ENCODE measurements at regions not wholly inside any gene's neighbourhood (a gene's known extent, or its start where the extent isn't known, plus 50 kb on each side); places are given as distances from the start of the nearest gene placed in this dataset.

GRCh38 chr2:228864131-228864530, 407.0 kb downstream of the PID1 start:
- no peak for DNase-seq (ENCODE audit: low read depth in 2 of 2)

DNA sequence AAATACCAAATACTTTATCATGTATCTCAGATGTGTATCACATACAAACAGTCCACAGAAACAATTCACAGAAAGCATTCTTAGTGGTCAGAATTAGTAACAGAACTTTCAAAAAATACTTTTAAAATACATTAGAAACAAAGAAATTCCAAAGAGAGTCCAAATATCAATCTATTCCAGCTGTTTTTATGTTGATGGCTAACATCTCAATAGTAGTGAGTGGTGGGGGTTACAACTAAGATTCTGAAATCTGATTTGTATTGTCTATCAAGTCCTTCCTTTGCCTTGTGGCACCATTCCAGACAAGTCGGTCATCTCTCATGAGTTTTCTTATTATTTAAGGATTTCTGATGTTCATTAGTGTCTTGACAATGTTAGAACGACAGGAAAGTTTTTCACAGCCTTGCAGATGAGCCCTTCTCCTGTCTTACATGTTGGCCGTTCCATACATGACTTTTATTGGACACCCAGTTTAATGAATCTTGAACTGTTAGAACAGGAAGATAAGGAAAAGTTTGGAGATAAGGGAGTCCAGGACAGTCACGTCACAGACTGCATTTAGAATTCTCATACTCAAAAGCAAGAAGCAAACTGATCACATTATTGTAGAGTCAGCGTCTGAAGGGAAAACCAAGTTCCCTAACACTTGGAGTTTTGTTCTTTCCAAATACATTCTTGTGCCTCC, 410.3 kb downstream of the PID1 start:
- DNase-seq (ENCODE audit: low read depth in 2 of 2): no peak

DNA sequence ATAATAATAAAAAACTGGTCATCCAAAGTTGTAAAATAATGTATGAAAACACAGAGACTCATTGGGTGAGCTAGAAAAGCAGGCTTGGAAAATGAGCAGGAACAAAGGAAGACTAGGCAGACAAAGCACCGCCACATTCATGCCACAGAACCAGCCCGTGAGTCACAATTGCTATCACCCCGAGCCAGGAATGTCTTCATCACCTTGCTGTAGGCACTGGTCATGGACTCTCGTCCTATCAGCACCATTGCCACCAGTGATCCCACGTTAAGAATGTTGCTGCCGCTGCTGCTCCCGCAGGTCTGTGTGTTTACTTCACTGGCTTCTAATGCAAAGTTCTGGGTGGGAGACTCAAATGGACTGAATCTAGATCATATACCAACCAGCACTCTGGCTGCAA, 417.9 kb downstream of the PID1 start:
- no peak for DNase-seq (ENCODE audit: low read depth in 2 of 2)

DNA sequence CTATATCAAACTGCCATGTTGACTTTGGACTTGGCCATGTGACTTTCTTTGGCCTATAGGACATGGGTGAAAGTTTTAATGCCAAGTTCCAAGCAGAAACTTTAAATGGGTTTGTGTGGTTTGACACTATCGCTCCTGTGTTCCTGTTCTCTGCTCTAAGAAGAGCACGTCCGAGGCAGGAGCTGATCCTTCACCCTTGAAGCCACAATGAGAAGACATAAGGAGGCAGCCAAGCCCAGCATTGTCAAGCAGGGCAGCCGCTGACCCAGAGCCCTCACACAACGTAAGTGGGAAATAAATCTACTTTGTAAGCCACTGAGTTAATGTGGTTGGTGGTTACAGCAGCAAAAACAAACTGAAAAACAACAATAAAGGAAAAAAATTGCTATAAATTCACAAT, 422.4 kb downstream of the PID1 start:
- DNase-seq (ENCODE audit: low read depth in 2 of 2): no peak

DNA sequence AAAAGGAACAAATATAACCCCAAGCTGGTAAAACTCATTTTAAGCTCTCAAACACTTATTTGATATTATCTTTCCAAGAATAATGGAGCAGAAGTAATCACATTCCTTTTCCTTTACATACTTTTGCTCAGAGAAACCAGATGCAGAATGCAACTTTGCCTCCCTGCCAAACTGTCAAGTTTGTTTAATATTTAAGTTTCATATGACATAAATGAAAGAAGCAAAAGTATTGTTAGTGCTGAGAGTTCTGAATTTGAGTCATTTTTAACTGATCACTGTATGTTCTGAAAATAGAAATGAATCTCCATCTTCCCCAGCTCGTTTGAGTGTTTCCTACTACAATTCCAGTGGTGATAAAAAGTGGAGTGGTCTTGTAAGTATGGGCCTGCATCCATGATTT, 423.4 kb downstream of the PID1 start:
- DNase-seq (ENCODE audit: low read depth in 2 of 2): peak; percentile 42 to 47

DNA sequence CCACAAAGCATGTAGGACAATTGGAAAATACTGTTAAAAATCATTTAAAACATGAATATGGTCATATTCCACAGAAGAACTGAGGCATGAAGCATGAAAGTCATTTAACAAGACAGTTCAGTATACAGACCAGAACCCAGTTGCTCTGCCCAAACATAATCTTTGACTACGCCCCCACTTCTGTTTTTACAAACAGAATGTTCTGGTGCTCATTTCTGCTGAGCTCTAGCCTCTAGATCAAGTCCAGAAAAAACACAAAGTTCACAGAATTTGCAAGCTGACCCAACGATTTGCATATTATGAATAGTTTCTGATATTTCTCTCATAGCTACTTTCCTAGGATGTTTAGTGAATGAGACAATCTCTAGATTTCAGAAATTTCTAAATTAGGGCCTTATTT, 424.9 kb downstream of the PID1 start:
- DNase-seq (ENCODE audit: low read depth in 2 of 2): no peak

DNA sequence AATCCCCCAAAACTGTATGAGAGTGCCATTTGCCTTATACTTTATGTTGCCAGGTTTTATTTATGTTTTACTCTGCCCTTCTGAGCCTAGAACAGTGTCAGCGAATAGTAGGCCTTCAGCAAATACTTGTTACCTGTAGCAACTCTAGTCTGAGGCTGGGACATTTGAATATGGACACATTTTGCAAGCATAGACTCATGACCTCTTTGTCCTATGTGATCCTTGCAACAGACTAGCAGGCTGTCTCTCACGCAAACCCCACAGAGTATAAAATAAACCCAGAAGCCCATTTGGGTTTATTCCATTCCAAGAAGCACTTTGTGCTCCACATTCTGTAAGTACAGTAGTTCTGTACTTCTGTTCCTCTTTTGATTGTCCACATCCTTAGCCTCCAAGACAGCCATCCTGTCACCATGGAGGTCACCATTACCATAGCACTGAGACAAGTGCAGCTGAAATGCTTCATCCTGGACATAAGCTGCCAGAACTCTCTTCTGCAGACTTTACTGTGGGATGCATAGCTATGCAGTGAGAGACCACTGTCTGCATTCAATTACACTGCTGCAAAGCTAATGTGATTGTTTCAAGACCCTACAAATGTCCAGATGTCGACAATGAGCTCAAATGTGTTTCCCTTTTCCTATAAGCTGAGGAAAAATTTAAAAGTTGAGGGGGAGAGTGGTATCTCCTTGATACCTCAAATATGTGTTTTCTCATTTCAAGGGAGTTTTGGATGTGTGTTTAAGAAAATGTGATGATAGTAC, 425.7 kb downstream of the PID1 start:
- peak; percentile 48 to 53 for DNase-seq (ENCODE audit: low read depth in 2 of 2)

GRCh38 chr2:228841877-228842276, 429.2 kb downstream of the PID1 start:
- no peak for DNase-seq (ENCODE audit: low read depth in 2 of 2)

DNA sequence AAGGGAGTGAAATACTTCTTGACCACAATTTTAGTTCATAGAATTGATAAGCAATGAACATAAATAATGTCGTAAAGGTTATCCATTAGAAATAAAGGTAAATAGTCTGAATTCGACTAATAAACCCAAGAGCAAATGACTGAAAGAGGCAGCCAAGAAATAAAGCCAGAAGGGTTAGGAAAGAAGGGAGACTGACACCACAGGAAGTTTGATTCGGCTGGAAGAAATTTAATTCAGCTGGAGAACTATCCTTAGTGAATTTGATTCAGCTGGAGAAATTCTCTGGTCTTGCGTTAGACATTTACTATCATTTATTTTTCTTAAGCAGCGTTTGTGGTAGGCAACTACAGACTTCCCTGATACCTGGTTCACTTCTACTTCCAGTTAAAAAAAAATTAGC, 429.6 kb downstream of the PID1 start:
- DNase-seq (ENCODE audit: low read depth in 2 of 2): no peak

GRCh38 chr2:228840743-228841114, 430.4 kb downstream of the PID1 start:
- DNase-seq (ENCODE audit: low read depth in 2 of 2): no peak

DNA sequence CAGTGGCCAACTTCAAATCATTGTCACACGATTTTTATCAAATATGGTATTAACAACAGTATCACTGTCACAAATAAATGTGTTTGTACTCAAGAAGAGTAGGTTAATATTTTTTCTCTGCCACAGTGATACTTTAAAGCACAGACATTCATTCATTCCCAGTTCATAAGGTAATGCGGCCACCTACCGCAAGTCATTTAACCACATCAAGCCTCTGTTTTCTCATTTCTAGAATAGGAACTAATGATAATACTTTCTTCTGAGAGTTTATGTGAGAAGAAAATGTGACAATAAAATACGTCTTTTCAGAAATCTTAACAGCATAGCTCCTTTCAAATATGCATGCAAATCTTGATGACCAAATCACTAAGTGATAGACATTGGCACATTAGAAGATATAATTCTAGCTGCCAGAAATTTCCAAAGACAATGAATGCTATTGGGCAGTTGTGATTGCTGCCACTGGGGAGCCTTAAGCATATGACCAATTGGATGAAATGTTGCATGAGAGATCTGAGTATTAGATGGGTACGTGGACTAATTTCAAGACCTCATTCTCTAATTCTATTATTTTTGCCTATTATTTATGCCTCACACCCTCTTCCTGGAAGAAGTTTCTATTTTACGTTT, 430.9 kb downstream of the PID1 start:
- no peak for DNase-seq (ENCODE audit: low read depth in 2 of 2)

- DNase-seq (ENCODE audit: low read depth in 2 of 2): no peak
These were observed 431.6 kb downstream of the PID1 start for GRCh38 chr2:228839421-228839876.

- DNase-seq (ENCODE audit: low read depth in 2 of 2): no peak
These were observed 432.3 kb downstream of the PID1 start for GRCh38 chr2:228838819-228839218.

DNA sequence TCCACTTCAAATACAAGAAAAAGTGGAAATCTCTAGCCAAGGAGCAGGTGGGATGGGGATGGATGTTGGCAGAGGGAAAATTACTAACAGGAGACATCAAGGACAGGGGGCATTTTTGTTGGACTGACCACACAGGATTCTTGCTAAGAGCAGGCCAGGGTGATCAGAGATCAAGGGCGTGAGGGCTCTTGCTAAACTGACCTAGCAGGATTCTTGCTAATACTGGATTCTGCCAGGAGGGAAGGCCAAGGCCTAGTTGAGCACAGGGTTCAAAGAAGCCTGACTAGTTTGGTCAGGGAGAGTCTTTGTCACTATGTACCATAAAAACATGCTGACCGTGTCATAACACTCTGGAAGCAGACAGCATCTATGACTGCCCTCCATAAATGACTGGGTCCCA, 442.7 kb downstream of the PID1 start:
- DNase-seq (ENCODE audit: low read depth in 2 of 2): no peak

- no peak for DNase-seq (ENCODE audit: low read depth in 2 of 2)
These were observed 443.9 kb downstream of the PID1 start for GRCh38 chr2:228827056-228827700.

DNA sequence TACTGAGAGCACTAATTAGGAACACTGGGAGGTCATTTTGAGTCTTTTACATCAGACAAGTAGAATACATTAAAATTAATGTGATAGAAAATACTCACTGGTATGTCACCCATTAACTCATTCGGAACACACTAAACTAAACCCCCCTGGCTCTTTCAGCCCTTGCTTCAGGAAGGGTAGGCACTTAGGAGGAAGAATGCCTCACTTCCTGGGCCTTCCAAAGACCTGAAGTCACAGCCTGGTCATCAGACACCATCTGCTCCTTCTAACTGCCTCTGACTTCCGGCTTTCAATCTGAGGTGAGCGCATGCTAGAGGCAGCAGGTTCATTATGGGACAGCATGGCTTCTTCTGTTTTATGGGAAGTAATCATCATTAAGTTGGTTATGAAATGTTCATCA, 451.4 kb downstream of the PID1 start:
- DNase-seq (ENCODE audit: low read depth in 2 of 2): no peak

DNA sequence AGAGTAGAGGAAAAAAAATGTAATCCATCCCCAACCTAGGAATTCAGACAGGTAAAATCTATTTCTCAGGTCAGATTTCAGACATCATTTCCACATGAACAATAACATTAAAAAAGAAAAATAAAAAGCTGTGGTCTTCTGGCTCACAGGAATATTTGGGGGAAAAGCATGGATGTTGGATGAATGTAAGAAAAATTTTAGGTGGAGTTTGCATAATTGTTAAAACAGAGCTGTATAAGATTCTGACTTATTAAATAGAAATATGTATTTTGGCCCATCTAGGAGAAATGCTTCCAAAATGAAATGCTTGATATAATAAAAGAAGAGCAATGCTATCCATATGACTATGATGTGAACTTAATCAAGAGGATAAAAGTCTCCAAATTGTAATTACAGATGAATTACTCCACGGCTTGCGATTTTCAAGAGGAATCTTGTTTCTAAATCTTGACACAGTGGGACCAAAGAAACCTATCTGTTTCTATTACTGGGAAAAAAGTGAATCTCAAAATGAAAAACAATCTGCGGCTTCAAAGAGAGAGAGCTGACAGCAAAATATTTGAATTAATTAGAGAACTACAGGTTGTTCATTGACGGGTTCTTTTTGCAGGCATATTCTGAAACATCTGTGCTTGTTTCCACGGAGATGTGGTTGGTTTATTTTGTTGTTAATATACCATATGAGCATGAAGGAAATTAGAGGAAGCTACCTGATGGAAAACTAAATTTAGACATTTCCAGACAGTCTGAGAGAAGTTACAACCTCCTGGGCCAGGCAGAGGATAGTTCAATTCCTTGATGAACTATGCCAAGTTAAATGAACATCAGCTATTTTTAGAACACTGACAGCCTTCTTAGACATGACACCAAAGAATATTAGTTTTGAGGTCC, 468.7 kb downstream of the PID1 start:
- DNase-seq (ENCODE audit: low read depth in 2 of 2): no peak

DNA sequence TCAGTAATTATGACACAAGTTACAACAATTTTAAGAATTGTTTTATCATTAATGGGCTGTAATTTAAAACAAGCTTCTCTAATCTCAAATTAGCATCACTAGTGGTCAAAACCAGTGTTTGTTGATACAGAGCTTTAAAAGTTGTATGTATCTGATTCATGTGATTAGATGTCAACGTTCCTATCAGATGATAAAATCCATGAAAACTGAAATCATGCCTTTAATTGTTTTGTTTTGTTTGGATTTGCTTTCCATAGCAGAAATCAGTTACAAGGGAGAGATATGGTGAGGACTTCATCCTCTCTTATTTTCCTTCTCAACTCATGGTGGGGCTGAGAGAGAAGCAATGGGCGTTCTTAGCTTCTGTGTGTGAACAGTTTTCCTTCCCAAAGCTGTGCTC, 469.6 kb downstream of the PID1 start:
- DNase-seq (ENCODE audit: low read depth in 2 of 2): no peak

GRCh38 chr2:228799208-228799588, 471.9 kb downstream of the PID1 start:
- no peak for DNase-seq (ENCODE audit: low read depth in 2 of 2)

GRCh38 chr2:228798458-228799207, 472.5 kb downstream of the PID1 start:
- no peak for DNase-seq (ENCODE audit: low read depth in 2 of 2)

- DNase-seq (ENCODE audit: low read depth in 2 of 2): no peak
These were observed 474.7 kb downstream of the PID1 start for GRCh38 chr2:228796386-228796785.

Data from fibroblast of skin of left biceps (primary cell).